ENCODE measurements at regions not wholly inside any gene's neighbourhood (a gene's known extent, or its start where the extent isn't known, plus 50 kb on each side); places are given as distances from the start of the nearest gene placed in this dataset.

GRCh38 chr16:85541980-85542900 lies 70.9 kb upstream of the GSE1 start:
- no peak for DNase-seq

- no peak for DNase-seq
Observed at GRCh38 chr16:85543536-85543935, 69.6 kb upstream of the GSE1 start.

GRCh38 chr16:85544016-85544415 lies 69.1 kb upstream of the GSE1 start:
- DNase-seq: peak; percentile 70

- no peak for DNase-seq
Observed at GRCh38 chr16:85544668-85545067, 68.5 kb upstream of the GSE1 start.

- DNase-seq: no peak
Observed at GRCh38 chr16:85545227-85545818, 67.8 kb upstream of the GSE1 start.

- no peak for DNase-seq
Observed at GRCh38 chr16:85546585-85547447, 66.3 kb upstream of the GSE1 start.

GRCh38 chr16:85548375-85548774 lies 64.7 kb upstream of the GSE1 start:
- no peak for DNase-seq

- no peak for DNase-seq
Observed at GRCh38 chr16:85549766-85550421, 63.2 kb upstream of the GSE1 start.

GRCh38 chr16:85550422-85550864 lies 62.7 kb upstream of the GSE1 start:
- no peak for DNase-seq

- DNase-seq: no peak
Observed at GRCh38 chr16:85550953-85551924, 61.9 kb upstream of the GSE1 start.

- DNase-seq: no peak
Observed at GRCh38 chr16:85552980-85553435, 60.1 kb upstream of the GSE1 start.

GRCh38 chr16:85553436-85554113 lies 59.5 kb upstream of the GSE1 start:
- peak; percentile 54 for DNase-seq

- peak; percentile 86 for DNase-seq
Observed at GRCh38 chr16:85554114-85554888, 58.8 kb upstream of the GSE1 start.

GRCh38 chr16:85554889-85555718 lies 58.0 kb upstream of the GSE1 start:
- DNase-seq: peak; percentile 69

- no peak for DNase-seq
Observed at GRCh38 chr16:85555719-85556455, 57.2 kb upstream of the GSE1 start.

GRCh38 chr16:85556456-85557082 lies 56.6 kb upstream of the GSE1 start:
- DNase-seq: peak; percentile 76

GRCh38 chr16:85557083-85557970 lies 55.8 kb upstream of the GSE1 start:
- DNase-seq: no peak

Data from suppressor macrophage treated with lipopolysaccharide for 4 hours (primary cell).